GM13976 (cell line): ENCODE measurements at regions not wholly inside any gene's neighbourhood (a gene's known extent, or its start where the extent isn't known, plus 50 kb on each side); places are given as distances from the start of the nearest gene placed in this dataset.

Experiments used
- DNase-seq: peaks from one replicate; pipeline ENCODE4 v3.0.0; 2012; ENCODE audit warnings: low spot score
- CTCF ChIP-seq: IDR thresholded peaks from 2 replicates; pipeline ENCODE4 v1.5.1; 2012; ENCODE audit warnings: borderline replicate concordance, mild to moderate bottlenecking; ENCODE audit not compliant: insufficient read depth; ENCODE audit errors: extremely low read depth, missing control alignments, control extremely low read depth
- in situ Hi-C: fragments of 300-500 bp; cut with MboI; formaldehyde crosslinking; loops from one replicate; pipeline ENCODE4 v1.12.0; 2022; ENCODE audit warnings: low sequenced_read_pairs, mixed read lengths, inconsistent platforms; ENCODE audit not compliant: unreplicated experiment

GRCh38 chr13:62331384-62331783 lies 915.7 kb upstream of the PCDH20 start:
- TF ChIP-seq CTCF = no peak
- no peak for DNase-seq
- in situ Hi-C loops = no loop called here

- no peak for DNase-seq
- in situ Hi-C loops = no loop called here
- no peak for TF ChIP-seq CTCF
Measured at GRCh38 chr13:62327367-62327766, 911.7 kb upstream of the PCDH20 start.

- TF ChIP-seq CTCF = no peak
Measured at GRCh38 chr13:62324842-62325241, 909.2 kb upstream of the PCDH20 start.

GRCh38 chr13:62321895-62322294 lies 906.2 kb upstream of the PCDH20 start:
- no peak for TF ChIP-seq CTCF
- in situ Hi-C loops = no loop called here
- no peak for DNase-seq

More at GRCh38 chr13:62324842-62325241, 909.2 kb upstream of the PCDH20 start:
- in situ Hi-C loops = no loop called here
- DNase-seq = no peak

- no peak for DNase-seq
- no peak for TF ChIP-seq CTCF
- in situ Hi-C loops = no loop called here
Measured at GRCh38 chr13:62321139-62321538, 905.5 kb upstream of the PCDH20 start.

- peak; percentile 43 for TF ChIP-seq CTCF
- in situ Hi-C loops = no loop called here
- peak; percentile 28 for DNase-seq
Measured at GRCh38 chr13:62320129-62321108, 904.8 kb upstream of the PCDH20 start.
